ENCODE measurements at regions not wholly inside any gene's neighbourhood (a gene's known extent, or its start where the extent isn't known, plus 50 kb on each side); places are given as distances from the start of the nearest gene placed in this dataset.

- Histone ChIP-seq H4K20me1 (ENCODE audit: control insufficient read depth, extremely low read depth, insufficient read depth, low read length) (no peaks in the 10 kb centered on the region), H3K36me3 (ENCODE audit: control insufficient read depth, insufficient read depth, low read length) (no peaks in the 10 kb centered on the region), H3K27me3 (ENCODE audit: control insufficient read depth, insufficient read depth, low read length) (no peaks in the 10 kb centered on the region), H2AFZ (ENCODE audit: low read length) (no peak overlapping the region), H3K4me2 (ENCODE audit: extremely low read depth, insufficient read depth, low read length) (no peak overlapping the region), H3K79me2 (ENCODE audit: control insufficient read depth, insufficient read depth, low read length) (no peaks in the 10 kb centered on the region), H3K4me3 (replicated peaks in 1 of 4; ENCODE audit: control extremely low read depth in 1 of 4, insufficient read depth in 1 of 4, low read depth in 3 of 4, low read length in 4 of 4) (no peak overlapping the region), H3K4me1 (ENCODE audit: control insufficient read depth, extremely low read depth, insufficient read depth, low read length) (no peaks in the 10 kb centered on the region), H3K9me3 (ENCODE audit: control insufficient read depth, insufficient read depth, low read depth, low read length) (no peaks in the 10 kb centered on the region), H3K9ac (ENCODE audit: insufficient read depth, low read length) (no peak overlapping the region), H3K27ac (ENCODE audit: insufficient read depth, low read length) (no peak overlapping the region)
- no peak for DNase-seq (ENCODE audit: low read depth in 2 of 2)
- TF ChIP-seq CTCF (conservative IDR thresholded peaks at IDR 0.05 in 1 of 2, IDR thresholded peaks at IDR 0.05 in 1 of 2; ENCODE audit: low read depth in 1 of 2, low read length in 2 of 2) (no peak), EZH2 (IDR thresholded peaks at IDR 0.05; ENCODE audit: low read length, missing control alignments) (no peak)
Measured at GRCh38 chr16:26901983-26902382, 164.7 kb upstream of the C16orf82 start.

GRCh38 chr16:26905336-26905735, 161.4 kb upstream of the C16orf82 start:
- Histone ChIP-seq H3K9ac (ENCODE audit: insufficient read depth, low read length) (no peak overlapping the region), H4K20me1 (ENCODE audit: control insufficient read depth, extremely low read depth, insufficient read depth, low read length) (no peaks in the 10 kb centered on the region), H3K27ac (ENCODE audit: insufficient read depth, low read length) (no peak overlapping the region), H3K4me1 (ENCODE audit: control insufficient read depth, extremely low read depth, insufficient read depth, low read length) (no peaks in the 10 kb centered on the region), H3K36me3 (ENCODE audit: control insufficient read depth, insufficient read depth, low read length) (no peaks in the 10 kb centered on the region), H3K9me3 (ENCODE audit: control insufficient read depth, insufficient read depth, low read depth, low read length) (no peaks in the 10 kb centered on the region), H3K79me2 (ENCODE audit: control insufficient read depth, insufficient read depth, low read length) (no peaks in the 10 kb centered on the region), H3K27me3 (ENCODE audit: control insufficient read depth, insufficient read depth, low read length) (no peaks in the 10 kb centered on the region), H3K4me3 (replicated peaks in 1 of 4; ENCODE audit: control extremely low read depth in 1 of 4, insufficient read depth in 1 of 4, low read depth in 3 of 4, low read length in 4 of 4) (no peak overlapping the region), H3K4me2 (ENCODE audit: extremely low read depth, insufficient read depth, low read length) (no peak overlapping the region), H2AFZ (ENCODE audit: low read length) (no peak overlapping the region)
- peak; percentile 44 to 78 for DNase-seq (ENCODE audit: low read depth in 2 of 2)
- TF ChIP-seq CTCF (conservative IDR thresholded peaks at IDR 0.05 in 1 of 2, IDR thresholded peaks at IDR 0.05 in 1 of 2; ENCODE audit: low read depth in 1 of 2, low read length in 2 of 2) (no peak), EZH2 (IDR thresholded peaks at IDR 0.05; ENCODE audit: low read length, missing control alignments) (no peak)

- H3K79me2 ChIP-seq (ENCODE audit: control insufficient read depth, insufficient read depth, low read length): no peaks in the 10 kb centered on the region
- H3K36me3 ChIP-seq (ENCODE audit: control insufficient read depth, insufficient read depth, low read length): no peaks in the 10 kb centered on the region
- H3K9ac ChIP-seq (ENCODE audit: insufficient read depth, low read length): no peak overlapping the region
- H3K9me3 ChIP-seq (ENCODE audit: control insufficient read depth, insufficient read depth, low read depth, low read length): no peaks in the 10 kb centered on the region
- H4K20me1 ChIP-seq (ENCODE audit: control insufficient read depth, extremely low read depth, insufficient read depth, low read length): no peaks in the 10 kb centered on the region
- DNase-seq (ENCODE audit: low read depth in 2 of 2): no peak
- H3K4me3 ChIP-seq (replicated peaks in 1 of 4; ENCODE audit: control extremely low read depth in 1 of 4, insufficient read depth in 1 of 4, low read depth in 3 of 4, low read length in 4 of 4): no peak overlapping the region
- no peaks in the 10 kb centered on the region for H3K27me3 ChIP-seq (ENCODE audit: control insufficient read depth, insufficient read depth, low read length)
- H3K4me2 ChIP-seq (ENCODE audit: extremely low read depth, insufficient read depth, low read length): no peak overlapping the region
- no peaks in the 10 kb centered on the region for H3K4me1 ChIP-seq (ENCODE audit: control insufficient read depth, extremely low read depth, insufficient read depth, low read length)
- H3K27ac ChIP-seq (ENCODE audit: insufficient read depth, low read length): no peak overlapping the region
- TF ChIP-seq EZH2 (IDR thresholded peaks at IDR 0.05; ENCODE audit: low read length, missing control alignments): no peak
- TF ChIP-seq CTCF (conservative IDR thresholded peaks at IDR 0.05 in 1 of 2, IDR thresholded peaks at IDR 0.05 in 1 of 2; ENCODE audit: low read depth in 1 of 2, low read length in 2 of 2): no peak
- no peak overlapping the region for H2AFZ ChIP-seq (ENCODE audit: low read length)
Measured at GRCh38 chr16:26909623-26910022, 157.1 kb upstream of the C16orf82 start.

Measured in fibroblast of lung (primary cell).